ENCODE measurements at regions not wholly inside any gene's neighbourhood (a gene's known extent, or its start where the extent isn't known, plus 50 kb on each side); places are given as distances from the start of the nearest gene placed in this dataset.

GRCh38 chr2:237199577-237199976 is 113.9 kb downstream of the COPS8 start:
- no peak overlapping the region for H3K4me2 ChIP-seq
- no peak overlapping the region for H3K9ac ChIP-seq
- H3K79me2 ChIP-seq (ENCODE audit: insufficient read depth, low read depth): no peaks in the 10 kb centered on the region
- no peak for TF ChIP-seq CTCF (conservative IDR thresholded peaks at IDR 0.05; ENCODE audit: low read depth, low read length)
- no peak overlapping the region for H3K27ac ChIP-seq
- H3K36me3 ChIP-seq (ENCODE audit: insufficient read depth): no peaks in the 10 kb centered on the region
- no peak overlapping the region for H2AFZ ChIP-seq (ENCODE audit: low read depth)
- H3K4me1 ChIP-seq (ENCODE audit: low read depth, poor library complexity, severe bottlenecking): no peaks in the 10 kb centered on the region
- no peaks in the 10 kb centered on the region for H4K20me1 ChIP-seq (ENCODE audit: insufficient read depth)
- H3K4me3 ChIP-seq (IDR thresholded peaks at IDR 0.05; ENCODE audit: insufficient read depth, low read depth, low read length): no peak overlapping the region
- no peaks in the 10 kb centered on the region for H3K27me3 ChIP-seq (ENCODE audit: insufficient read depth, low read depth)

DNA sequence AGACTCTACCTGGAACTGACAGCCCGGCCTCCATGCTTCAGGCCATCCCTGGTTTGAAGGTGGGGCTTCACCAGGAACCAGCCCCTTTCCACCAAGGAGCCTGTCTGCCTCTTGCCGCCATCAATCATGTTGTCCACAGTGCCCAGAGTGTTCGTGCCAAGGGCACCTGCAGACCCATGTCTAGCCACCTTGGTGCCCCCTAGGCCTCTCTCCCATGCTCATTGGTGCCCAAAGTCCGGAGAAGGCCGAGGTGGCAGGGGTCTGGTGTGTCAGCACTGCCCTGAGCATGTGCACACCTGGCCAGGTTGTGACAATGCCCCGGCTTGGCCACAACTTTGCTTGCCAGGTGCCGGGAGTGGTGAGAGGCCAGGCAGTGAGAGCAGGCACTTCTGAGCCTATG is 114.8 kb downstream of the COPS8 start:
- Histone ChIP-seq H3K4me2 (no peak overlapping the region), H4K20me1 (ENCODE audit: insufficient read depth) (no peaks in the 10 kb centered on the region), H3K4me3 (IDR thresholded peaks at IDR 0.05; ENCODE audit: insufficient read depth, low read depth, low read length) (no peak overlapping the region), H3K36me3 (ENCODE audit: insufficient read depth) (no peaks in the 10 kb centered on the region), H3K79me2 (ENCODE audit: insufficient read depth, low read depth) (no peaks in the 10 kb centered on the region), H2AFZ (ENCODE audit: low read depth) (no peak overlapping the region), H3K9ac (no peak overlapping the region), H3K4me1 (ENCODE audit: low read depth, poor library complexity, severe bottlenecking) (no peaks in the 10 kb centered on the region), H3K27me3 (ENCODE audit: insufficient read depth, low read depth) (no peaks in the 10 kb centered on the region), H3K27ac (no peak overlapping the region)
- no peak for TF ChIP-seq CTCF (conservative IDR thresholded peaks at IDR 0.05; ENCODE audit: low read depth, low read length)

DNA sequence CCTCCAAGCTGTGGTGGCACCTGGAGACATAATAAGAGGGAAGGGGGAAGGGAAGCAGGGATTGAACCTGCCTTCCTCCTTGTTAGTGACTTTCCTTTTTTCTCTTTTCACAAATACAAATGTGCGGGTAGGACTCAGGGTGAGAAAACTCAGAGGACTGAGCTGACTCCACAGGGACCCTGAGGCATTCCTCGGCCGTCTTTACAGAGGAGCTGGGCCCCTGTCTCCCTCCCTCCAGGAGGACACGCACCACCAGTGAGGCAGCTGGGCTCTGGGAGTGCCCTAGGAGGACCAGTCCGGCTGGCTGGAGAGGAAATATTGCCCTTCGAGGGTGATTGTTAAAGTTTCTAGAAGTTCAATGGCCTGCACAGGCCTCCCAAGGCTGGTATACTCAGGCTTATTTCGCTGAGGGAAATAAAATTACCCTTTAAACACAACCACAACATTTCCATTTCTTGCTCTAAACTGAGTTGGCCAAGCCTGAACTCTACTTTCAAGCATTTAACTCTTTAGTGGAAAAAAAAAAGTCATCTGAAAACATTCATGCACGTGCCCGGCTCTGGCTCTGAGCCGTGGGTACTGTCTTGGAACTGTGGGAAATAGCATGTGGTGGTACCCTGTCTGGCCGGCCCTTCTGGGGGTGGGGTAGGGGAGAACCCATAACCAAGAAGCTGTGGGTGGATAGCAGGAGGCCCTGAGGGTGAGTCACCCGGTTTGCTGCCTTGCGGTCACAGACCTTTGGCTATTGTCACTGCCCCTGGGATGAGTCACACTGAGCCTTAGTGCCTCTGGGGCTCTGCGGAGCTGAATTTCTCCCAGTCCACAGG is 116.0 kb downstream of the COPS8 start:
- Histone ChIP-seq H3K4me3 (IDR thresholded peaks at IDR 0.05; ENCODE audit: insufficient read depth, low read depth, low read length) (no peak overlapping the region), H3K4me2 (no peak overlapping the region), H3K27ac (no peak overlapping the region), H3K36me3 (ENCODE audit: insufficient read depth) (no peaks in the 10 kb centered on the region), H2AFZ (ENCODE audit: low read depth) (no peak overlapping the region), H3K9ac (no peak overlapping the region), H3K79me2 (ENCODE audit: insufficient read depth, low read depth) (no peaks in the 10 kb centered on the region), H4K20me1 (ENCODE audit: insufficient read depth) (no peaks in the 10 kb centered on the region), H3K4me1 (ENCODE audit: low read depth, poor library complexity, severe bottlenecking) (no peaks in the 10 kb centered on the region), H3K27me3 (ENCODE audit: insufficient read depth, low read depth) (no peaks in the 10 kb centered on the region)
- no peak for TF ChIP-seq CTCF (conservative IDR thresholded peaks at IDR 0.05; ENCODE audit: low read depth, low read length)

GRCh38 chr2:237202288-237203030 is 116.8 kb downstream of the COPS8 start:
- TF ChIP-seq CTCF (conservative IDR thresholded peaks at IDR 0.05; ENCODE audit: low read depth, low read length): no peak
- Histone ChIP-seq H3K9ac (no peak overlapping the region), H4K20me1 (ENCODE audit: insufficient read depth) (no peaks in the 10 kb centered on the region), H3K27me3 (ENCODE audit: insufficient read depth, low read depth) (no peaks in the 10 kb centered on the region), H2AFZ (ENCODE audit: low read depth) (no peak overlapping the region), H3K4me2 (no peak overlapping the region), H3K27ac (no peak overlapping the region), H3K4me3 (IDR thresholded peaks at IDR 0.05; ENCODE audit: insufficient read depth, low read depth, low read length) (no peak overlapping the region), H3K36me3 (ENCODE audit: insufficient read depth) (no peaks in the 10 kb centered on the region), H3K4me1 (ENCODE audit: low read depth, poor library complexity, severe bottlenecking) (no peaks in the 10 kb centered on the region), H3K79me2 (ENCODE audit: insufficient read depth, low read depth) (no peaks in the 10 kb centered on the region)

Measured in KMS-11 (cell line).